Stimulated activated CD8-positive, alpha-beta memory T cell treated with anti-CD3 and anti-CD28 coated beads, Interleukin-7, amount 100 ng/mL, for 1 hour (primary cell): ENCODE measurements at regions not wholly inside any gene's neighbourhood (a gene's known extent, or its start where the extent isn't known, plus 50 kb on each side); places are given as distances from the start of the nearest gene placed in this dataset.

Source experiments
- DNase-seq, 2 donors: peaks; one replicate each; pipeline ENCODE4 v3.0.0-alpha.2; 2020; ENCODE audit warnings: low read depth in 2 of 2

DNA sequence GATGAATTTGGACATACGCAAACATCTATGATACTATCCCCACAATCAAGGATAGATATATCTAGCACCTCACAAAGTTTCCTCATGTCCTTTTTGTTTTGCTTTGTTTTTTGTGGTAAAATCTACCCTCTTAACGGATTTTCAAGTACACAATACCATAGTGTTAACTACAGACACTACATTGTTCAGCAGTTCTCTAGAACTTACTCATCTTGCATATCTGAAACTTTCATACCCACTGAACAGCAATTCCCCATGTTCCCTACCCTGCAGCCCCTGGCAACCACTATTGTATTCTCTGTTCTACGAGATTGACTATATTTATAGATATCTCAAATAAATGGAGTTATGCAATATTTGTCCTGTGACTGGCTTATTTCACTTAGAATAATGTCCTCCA, 58.1 kb upstream of the TJP1 start:
- DNase-seq: no peak

GRCh38 chr15:29874977-29875376, 52.7 kb upstream of the TJP1 start:
- no peak for DNase-seq

DNA sequence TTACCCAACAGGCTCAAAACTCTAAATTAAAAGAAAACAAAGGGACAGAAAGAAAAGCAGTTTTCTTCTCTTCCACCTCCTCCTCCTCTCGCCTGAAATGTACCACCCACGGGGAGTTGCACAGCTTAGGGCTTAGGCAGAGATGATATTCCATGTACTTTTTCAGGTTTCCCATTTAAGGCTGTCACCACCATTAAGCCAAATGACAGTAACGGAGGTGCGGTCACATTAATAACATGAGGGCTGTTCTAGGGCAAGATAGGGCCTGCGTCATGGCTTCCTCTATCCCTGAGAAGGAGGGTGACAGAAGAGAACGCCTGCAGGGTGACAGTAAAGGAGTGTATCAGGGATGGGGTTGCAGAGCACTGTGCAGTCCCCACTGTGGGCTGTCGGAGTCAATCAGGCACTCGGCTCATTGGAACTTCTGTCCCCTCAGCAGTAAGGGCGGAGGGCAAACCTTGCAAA, 51.7 kb upstream of the TJP1 start:
- DNase-seq: no peak

- DNase-seq: no peak
Measured at GRCh38 chr15:29873264-29873663, 51.0 kb upstream of the TJP1 start.

DNA sequence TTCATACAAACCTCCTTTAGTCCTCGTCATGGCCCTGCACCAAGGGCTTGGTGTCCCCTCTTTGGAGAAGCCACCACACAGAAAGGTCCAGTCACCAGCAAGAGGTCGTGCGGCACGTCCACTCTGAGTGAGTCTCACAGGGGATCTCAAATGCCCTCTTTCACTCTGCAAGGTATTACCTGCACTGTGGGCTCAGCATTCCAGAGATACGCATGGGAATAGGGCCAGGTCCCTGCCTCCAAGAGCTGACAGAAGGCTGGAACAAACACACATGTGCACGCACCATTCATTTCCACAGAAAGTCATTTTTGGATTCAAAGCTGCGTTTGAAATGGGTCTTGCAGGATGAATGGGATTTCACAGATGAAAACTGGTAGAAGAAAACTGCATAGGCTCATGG, 50.4 kb upstream of the TJP1 start:
- no peak for DNase-seq
